Stimulated activated CD8-positive, alpha-beta memory T cell treated with anti-CD3 and anti-CD28 coated beads, Interleukin-7, amount 100 ng/mL, for 24 hours (primary cell): ENCODE measurements at regions not wholly inside any gene's neighbourhood (a gene's known extent, or its start where the extent isn't known, plus 50 kb on each side); places are given as distances from the start of the nearest gene placed in this dataset.

ENCODE experiments used
- DNase-seq: peaks from one replicate; pipeline ENCODE4 v3.0.0-alpha.2; 2020; ENCODE audit warnings: low read depth

DNA sequence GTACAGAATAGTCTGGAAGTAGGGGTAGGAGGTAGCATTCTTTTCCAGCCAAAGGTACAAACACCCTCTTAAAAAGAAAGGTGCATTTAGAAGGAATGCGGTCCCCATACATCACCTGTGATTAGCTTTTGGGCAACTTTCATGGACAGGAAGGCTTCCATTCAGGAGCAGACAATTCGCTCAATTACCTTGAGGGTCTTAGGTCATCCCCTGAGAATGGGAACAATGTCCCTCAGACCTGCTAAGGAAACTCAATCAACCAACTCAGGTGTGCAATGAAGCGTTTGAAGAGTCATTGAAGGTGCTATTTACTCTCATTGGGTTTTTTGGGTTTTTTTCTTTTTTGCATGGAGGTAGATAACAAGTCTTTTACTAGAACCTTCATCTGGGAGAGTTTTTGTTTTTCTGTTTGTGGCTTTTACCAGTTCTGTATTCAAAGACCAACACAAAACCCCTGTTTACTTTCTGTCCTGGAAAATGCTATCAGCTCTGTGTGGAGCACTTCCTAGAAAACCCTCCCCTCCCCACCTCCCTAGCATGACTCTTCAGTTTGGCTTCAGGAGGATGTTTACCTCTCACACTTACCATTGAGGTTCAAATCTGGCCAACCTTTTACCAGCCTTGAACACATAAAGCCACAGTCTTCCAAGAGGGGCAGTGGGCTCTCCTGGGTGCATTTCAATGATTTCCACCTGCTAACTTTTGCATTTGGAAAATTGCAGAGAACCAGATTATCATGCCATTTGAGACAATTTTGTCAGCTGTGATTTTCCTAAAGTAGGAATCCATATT is 271.2 kb upstream of the PRDM1 start:
- DNase-seq = no peak

DNA sequence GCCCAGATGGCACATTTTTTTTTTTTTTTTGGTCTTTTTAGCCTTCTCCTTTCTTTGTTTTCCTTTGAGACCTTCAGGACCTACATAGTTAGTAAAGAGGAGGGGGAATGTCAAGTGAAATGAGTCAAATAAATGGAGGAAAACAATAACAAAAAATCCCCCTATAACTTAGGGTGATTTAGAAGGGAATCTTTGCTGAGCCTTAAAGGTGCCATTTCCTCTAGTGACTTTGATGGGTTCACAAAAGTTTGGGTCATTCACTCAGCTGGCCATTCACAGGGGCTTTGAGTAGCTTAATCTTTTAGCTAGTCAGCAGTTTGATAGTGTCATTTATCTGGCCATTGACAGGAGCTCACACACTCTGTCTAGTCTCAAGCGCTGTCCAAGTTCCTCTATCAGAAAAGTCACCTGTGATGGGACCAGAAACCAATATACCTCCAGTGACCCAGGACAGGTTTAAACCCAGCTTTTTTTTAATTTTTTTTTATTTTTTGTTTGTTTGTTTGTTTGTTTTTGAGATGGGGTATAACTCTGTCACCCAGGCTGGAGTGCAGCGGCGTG is 275.1 kb upstream of the PRDM1 start:
- no peak for DNase-seq

DNA sequence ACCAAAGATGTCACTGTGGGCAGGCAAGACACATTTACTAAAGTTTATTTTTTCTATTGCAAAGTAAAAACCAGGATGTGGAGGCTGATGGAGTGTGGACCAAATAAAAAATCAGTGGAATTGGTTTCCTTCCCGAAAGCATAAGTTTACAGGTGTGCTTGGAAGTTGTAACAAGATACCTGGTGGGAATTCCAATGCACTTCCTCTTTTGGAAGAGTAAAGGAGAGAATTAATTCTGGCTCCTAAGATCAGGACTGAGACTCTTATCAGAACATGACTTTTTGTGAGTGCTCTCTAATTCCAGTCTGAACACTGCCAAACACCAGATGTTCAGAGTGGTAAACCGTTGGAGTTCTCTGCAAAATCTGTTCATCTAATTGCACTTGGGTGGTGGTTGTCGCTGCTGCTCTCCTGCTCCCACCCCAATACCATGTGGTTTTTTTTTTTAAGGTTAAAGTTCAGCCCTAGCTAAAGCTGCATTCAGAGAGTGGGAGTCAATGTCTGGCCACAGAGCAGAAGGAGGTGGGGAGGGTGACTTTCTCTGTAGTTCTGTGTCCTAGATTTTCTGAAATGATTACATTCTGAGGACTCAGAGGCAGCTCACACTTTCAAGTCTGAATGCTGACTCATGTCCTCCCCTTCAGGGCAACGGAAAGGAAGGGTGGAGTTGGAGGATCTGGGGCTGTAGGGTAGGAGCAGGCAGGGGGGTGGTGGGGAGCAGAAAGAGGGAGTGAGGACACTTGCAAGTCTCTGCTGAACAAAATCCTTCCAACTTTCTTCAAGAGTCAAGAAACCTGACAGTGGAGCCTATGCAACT is 275.8 kb upstream of the PRDM1 start:
- DNase-seq = peak; percentile 19

DNA sequence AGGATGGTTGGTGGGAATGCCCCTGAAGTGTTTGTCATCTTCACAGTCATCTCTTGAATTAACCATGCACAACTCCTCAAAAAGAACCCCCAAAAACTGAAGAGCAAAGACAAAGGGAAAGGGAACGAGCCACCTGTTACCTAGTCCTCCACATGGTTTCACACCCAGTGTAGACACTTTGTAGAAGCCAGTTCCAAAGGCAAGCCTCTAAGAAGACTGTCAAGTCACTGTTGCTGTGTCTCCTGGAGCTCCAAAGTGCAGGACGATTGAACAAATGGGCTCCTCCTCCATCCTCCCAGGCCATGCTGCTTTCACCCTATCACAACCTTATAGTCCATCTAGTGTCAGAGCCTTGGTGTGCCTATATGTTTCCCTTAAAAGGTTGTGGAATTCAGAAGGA is 277.6 kb upstream of the PRDM1 start:
- no peak for DNase-seq

DNA sequence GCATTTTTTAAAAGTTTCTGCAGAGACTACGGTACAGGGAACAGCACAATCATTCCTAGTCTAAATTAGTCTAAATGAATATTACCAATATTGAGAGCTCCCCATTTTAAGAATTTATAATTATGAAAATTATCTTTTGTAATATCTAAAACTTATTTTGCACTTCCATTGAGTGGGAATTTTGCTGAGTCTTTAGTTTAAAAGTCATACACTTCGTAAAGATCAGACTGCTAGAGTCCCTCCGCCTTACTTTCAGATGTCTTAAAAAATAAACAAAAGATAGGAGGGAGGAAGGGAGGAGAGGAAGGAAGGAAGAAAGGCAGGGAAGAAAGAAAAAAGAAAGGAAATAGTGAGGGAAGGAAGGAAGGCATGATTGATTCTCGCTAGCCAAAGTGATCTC is 278.2 kb upstream of the PRDM1 start:
- DNase-seq = no peak

DNA sequence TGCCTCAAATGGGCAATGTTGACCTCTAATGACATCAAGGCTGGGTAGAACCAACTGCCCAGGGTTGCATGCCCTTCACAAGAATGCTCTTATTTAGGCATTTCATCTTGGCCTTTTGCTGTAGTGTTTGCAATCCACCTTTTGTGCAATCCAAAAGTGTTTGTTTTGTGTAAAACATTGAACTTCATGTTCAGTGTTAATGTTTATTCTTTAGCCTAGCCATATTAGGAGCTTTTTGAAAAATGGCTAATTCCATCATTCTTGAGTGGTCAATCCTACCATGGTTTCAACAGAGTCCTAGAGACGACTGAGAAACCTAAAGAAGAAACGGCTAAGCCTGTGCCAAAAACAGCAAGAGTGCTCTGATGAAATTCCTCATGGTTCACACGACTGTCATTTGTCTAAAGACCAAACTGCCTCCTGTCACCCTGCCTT is 279.6 kb upstream of the PRDM1 start:
- DNase-seq = no peak

DNA sequence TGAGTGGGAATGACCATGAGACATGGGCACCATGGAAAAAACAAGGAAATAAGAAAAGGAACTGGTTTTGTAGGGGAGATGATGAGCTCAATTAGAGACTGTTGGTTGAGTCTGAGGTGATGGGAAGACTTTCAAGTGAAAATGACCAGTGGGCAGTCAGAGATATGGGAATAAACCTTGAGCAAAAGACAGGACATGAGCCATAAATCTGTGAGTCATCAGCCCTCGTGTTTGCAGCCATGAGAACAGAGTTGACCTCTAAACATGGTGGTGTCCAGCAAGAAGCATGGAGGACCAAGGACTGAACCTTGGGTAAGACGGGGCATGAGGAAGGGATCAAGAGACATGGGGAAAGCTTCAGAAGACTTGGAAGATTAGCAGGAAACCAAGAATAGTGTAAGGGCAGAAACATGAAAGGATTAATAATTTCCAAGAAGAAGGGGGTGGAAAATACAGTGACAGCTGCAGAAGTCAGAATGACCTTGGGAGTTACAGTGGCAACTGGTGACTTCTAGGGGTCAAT is 280.6 kb upstream of the PRDM1 start:
- DNase-seq = no peak

DNA sequence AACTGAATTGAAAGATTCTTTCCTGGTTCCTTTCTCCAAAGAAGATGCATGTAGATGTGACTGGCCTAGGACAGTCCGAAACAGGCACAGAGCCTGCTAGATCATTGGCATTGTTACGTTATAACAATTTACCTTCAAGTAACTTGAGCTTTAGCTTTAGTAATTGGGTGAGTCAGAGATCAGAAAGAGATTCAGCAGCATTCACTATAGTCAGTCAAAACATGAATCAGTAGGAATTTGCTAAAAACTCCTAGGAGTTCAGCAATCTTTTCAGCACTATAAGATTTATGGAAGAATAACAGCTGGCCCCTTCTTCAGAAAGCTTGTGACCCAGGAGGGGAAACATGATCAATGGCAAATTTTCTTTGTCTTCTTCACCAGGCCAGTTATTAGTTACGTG is 281.7 kb upstream of the PRDM1 start:
- no peak for DNase-seq

DNA sequence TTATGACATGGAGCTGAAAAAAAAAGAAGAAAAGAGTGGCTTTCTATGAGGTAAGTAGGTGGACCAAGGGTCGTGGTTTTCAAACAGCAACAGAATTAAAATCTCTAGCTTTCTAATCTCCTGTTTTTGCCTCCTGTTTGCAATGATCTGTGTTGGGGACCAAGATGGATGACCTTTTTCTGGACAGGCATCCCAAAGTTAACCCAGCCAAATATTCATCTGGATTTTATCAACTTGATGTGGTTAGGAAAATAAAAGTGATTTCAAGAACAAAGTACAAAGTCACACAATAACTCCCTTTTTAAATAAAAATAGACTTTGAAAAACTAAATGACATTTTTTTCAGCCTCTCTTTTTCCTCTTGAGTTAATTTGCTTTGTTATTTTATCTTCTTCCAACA is 282.1 kb upstream of the PRDM1 start:
- no peak for DNase-seq

DNA sequence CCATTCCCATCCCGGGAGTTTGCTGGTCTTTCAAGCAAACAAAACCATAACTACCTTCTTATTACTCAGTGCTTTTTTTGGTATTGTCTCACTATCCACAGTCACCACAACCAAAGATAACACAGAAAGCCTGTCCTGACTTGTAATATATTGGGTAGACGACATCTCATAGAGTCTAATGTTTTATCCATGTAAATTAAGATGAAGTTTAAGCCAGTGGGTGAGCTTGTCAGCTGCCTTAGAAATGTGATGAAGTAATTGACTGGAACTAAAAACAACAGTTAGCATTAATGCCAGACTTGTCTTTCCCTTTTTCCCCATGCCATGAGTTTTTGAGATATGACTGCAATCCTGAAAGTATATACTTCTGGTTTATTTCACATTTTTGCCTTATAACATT is 282.7 kb upstream of the PRDM1 start:
- no peak for DNase-seq

DNA sequence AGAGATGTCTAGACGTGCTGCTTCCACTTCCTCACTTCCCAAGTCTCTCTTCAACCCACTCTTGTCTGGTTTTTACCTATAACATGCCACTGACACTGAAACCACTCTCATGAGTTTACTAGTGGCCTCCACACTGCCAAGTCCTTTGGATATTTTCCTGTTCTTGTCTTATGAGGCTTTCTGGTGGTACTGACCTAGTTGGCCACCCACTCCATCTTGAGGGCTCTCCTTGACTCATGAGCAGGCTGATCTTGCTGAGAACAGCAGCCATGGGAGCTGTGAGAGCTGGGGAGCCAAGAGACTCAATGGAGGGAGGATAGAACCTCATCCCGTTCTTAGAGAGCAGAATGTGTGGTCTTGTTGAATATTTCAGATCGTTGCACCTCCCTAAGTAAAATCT is 283.4 kb upstream of the PRDM1 start:
- no peak for DNase-seq

DNA sequence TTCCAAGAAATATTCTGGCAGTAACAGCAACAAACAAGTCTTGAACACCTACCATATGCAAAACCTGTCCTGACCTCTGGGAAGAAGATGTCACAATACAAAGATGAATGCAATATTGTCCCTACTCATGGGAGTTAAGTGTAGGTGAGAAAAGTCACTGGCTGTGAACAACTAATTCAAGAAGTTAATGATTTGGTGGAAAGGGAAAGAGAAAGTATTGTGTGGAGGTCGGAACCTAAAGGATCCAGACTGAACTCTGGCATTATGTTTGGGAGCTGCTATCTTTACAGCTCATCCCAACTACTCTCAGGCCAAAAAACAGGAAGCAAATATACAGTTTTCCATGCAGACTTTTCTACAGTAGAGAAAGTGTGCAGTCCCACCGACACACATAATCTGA is 285.3 kb upstream of the PRDM1 start:
- DNase-seq = no peak

DNA sequence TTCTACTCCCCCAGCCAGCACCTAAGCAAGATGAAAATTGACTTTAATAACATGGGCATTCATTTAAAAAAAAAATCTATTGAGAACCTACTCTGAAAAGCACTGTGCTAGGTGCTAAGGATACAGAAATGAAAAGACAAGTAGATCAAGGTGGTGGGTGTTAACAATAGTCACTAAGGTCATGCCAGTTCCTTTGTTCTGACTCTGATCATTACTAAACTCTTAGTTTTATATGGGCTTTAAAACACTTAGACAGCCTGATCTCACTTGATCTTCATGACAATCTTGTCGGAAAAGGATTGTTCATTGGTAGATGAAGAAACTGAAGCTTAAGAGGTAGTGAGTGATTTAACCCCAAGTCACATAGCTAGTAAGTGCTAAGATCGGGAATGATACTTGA is 285.7 kb upstream of the PRDM1 start:
- no peak for DNase-seq

DNA sequence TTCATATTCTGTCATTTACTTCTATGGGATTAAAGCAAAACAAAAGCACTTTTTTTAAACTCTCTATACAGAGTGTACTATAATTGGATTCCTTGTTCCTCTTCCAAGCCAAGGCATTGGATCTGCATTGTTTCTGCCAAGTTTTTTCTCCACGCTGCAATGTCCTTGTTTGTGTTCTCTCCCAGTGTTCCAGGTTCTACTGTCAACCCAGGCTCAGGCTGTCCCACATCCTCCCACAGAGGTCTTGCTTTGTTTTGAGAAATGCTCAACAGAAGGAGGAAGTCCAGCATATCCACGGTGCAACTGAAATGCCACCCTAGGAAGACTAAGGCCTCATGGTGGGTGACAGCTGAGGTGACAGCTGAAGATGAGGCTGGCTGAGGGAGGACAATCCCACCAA is 287.1 kb upstream of the PRDM1 start:
- DNase-seq = no peak

DNA sequence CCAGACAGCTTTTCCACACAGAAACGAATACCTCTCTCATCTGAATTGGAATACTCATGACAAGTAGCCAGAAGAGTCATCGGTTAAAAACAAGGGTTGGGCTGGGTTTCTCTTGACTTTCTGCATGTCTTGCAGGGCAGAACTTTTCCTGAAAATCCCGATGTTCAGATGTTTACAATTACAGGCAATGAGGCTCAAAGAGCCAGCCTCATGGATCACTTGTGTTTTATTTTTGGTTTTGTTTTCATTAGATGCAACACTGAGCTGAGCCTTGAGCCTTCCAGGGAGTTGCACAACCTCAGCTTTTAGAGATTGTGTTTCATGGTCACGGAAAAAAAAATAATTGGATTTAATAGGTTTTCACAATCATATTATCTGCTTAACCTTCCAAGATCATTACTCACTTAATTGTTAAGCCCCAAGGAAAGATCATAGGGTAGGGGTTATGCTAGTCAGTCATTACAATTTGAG is 288.1 kb upstream of the PRDM1 start:
- no peak for DNase-seq

DNA sequence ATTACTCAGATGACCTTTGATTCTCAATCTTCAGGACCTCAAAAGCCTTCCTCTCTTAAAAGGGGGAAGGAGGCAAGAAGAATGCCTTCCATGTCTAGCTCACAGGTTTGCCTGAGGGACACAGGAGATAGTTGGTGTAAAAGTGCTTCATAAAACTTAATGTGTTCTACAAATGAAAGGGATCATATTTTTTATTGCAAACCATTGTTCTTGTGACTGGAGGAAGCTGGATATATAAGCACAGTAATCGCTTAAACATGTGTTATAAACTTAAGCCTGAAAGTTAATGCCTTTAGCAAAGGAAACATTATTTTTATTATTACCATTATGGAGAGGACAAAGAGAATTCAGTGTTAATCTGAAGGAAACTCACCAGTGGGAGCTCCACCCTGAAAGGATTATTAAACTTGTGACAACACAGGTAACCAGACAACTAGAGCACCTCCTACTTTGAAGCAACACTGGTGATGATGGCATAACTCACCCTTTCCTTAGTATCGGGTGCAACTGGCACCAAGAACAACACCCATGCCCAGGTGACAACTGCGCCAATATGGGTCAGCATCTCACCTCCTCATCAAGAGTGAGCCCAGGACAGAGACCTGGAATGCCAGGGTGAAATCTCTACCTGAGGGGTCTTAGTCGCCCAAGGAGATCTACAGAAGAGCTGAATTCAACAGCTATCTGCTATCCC is 288.7 kb upstream of the PRDM1 start:
- DNase-seq = no peak

DNA sequence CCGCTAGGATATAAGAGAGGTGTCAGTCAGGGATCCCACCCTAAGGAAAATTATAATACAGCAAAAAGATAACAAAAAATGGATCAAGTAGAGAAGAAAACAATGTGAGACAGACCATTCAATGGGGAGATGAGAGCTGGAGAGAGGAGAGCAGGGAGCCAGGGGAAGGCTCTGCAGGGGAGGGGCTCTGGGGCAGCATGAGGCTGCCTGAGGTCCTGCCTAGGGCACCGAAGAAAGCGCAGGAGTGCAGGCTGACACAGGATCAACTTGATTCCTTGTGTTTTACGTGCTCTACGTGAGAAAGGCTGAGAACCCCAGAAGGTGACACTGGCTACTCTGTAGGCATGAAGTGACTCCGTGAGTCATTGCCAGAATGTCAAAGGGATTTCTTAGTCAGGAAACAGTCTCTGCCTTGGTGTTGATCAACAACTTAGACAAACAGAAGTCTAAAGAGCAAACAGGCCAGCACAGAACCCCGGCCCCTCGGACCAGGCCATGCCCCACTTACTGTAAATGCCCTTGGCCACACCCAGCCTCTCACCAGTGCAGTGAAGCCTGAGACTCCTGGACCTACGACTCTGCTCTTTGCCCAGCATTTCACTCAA is 290.1 kb upstream of the PRDM1 start:
- DNase-seq = no peak

DNA sequence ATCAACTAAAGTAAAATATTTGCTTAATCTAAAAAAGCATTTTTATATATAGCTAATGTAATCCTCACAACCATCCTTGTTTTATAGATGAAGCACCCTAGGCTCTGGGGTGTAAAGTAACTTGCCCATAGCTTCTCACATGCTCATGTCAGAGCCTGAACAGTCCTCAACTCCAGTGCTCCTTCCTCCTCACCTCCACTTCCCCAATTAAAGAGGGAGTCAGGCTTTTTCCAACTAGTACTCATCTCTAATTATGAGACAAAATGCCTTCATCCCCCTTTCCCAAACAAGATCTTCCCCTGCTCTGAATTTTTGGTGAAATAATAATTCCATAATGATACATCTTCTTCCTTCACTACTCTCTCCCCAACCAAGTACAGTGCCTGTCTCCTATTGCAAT is 290.8 kb upstream of the PRDM1 start:
- DNase-seq = no peak

DNA sequence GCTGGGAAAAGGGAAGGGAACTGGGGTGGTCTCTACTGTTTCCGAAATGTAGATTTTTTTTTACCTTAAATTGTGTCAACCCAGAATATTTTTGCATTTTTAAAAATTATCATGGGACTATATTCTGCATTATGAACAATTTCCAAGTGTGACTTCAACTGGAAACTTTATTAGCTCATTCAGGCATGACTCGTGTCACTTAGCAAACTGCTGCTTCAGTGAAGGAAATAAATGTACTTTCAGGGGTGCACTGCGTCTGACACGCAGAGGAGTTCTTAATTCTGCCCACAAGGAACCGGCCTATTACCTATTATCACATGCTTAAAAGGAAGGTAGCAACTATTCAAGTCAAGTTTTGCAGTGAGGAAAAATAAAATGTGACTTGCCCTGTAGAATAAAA is 291.3 kb upstream of the PRDM1 start:
- no peak for DNase-seq

DNA sequence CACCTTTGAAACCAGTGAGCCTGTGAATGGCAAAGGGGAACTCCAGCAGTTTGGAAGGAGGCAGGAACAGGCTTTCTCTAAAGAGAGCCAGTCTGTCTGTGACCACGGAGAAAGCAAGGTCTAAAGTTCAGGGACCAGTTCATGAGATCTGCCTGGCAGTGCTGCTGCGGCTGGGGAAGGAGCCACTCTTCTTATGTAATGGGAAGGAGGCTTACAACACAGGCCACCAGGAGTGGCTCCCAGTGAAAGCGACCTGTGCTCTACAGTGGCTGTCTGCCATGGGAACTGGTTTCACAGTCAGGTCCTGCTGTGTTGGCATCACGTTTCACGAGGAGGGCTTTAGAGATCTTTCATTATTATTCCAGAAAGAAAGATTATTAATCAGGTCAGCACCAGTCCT is 291.9 kb upstream of the PRDM1 start:
- DNase-seq = no peak

DNA sequence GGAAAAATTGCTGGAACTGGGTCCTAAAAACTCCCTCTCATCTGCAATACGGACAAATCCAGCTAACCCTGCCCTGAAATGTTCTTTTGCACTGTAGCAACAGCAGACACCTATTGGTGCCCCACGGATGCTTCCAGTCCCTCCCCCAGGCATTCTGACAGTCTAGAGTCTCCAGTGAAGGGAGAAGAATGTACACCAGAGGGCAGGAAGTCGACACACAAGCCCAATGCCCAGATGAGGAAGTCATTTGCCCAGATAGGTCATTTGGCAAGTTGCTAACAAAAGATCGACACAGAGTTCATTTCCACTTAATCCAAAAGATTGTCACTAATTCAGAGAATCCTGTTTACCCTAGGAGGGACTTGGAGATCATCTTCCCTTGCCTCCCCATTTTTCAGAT is 293.0 kb upstream of the PRDM1 start:
- no peak for DNase-seq
